Right lobe of liver (tissue), 6 donors: ENCODE measurements at regions not wholly inside any gene's neighbourhood (a gene's known extent, or its start where the extent isn't known, plus 50 kb on each side); places are given as distances from the start of the nearest gene placed in this dataset.

Experiments used
- ATAC-seq, 4 donors: fragments of 200-7000 bp; cut with Tn5 transposase; one replicate each; pipeline ENCODE4 v1.9.1; 2020; ENCODE audit warnings: mild to moderate bottlenecking in 4 of 4, moderate library complexity in 4 of 4
- DNase-seq, 3 donors: peaks; one replicate each; pipeline ENCODE4 v3.0.0-alpha.2; 2020
- H3K27ac ChIP-seq, 3 donors: fragments of 200-600 bp; one replicate each; pipeline ENCODE4 v1.8.0; 2022
- H3K27me3 ChIP-seq, 2 donors: fragments of 200-600 bp; one replicate each; pipeline ENCODE4 v1.8.0; 2022
- H3K36me3 ChIP-seq, 4 donors: fragments of 200-600 bp; sonication (generic) in 1 of 4; one replicate each; pipeline versions ENCODE4 v1.5.1 to v1.8.0; 2017 to 2022; ENCODE audit warnings: control low read depth in 1 of 4
- H3K4me1 ChIP-seq, 4 donors: fragments of 200-600 bp; sonication (generic) in 1 of 4; one replicate each; pipeline versions ENCODE4 v1.5.1 to v1.8.0; 2017 to 2022; ENCODE audit warnings: control low read depth in 1 of 4
- H3K4me3 ChIP-seq, 3 donors: fragments of 200-600 bp; one replicate each; pipeline ENCODE4 v1.8.0; 2022
- H3K9me3 ChIP-seq, 4 donors: fragments of 200-600 bp; sonication (generic) in 1 of 4; one replicate each; pipeline versions ENCODE4 v1.5.1 to v1.8.0; 2017 to 2022; ENCODE audit warnings: control low read depth in 1 of 4
- CTCF ChIP-seq, 4 donors: fragments of 200-600 bp in 3 of 4; fragments of 450-650 bp in 1 of 4; IDR thresholded peaks; one replicate each; pipeline versions ENCODE4 v1.5.1 to v1.8.0; 2016 to 2022; ENCODE audit warnings: antibody characterized with exemption in 4 of 4, mild to moderate bottlenecking in 2 of 4
- POLR2A ChIP-seq: fragments of 450-650 bp; IDR thresholded peaks from one replicate; pipeline ENCODE4 v1.6.1; 2017; ENCODE audit warnings: antibody characterized with exemption, mild to moderate bottlenecking
- WGBS: methylation state at CpG from one replicate; pipeline ENCODE4 v1.1.6; 2018; ENCODE audit warnings: low coverage, low lambda C conversion rate; ENCODE audit not compliant: insufficient coverage; ENCODE audit errors: missing lambda C conversion rate; 5-methylcytosine and 5-hydroxymethylcytosine counted together
- intact Hi-C, 2 donors: fragments of 100-400 bp; cut with DNase I; formaldehyde crosslinking; loops; one replicate each; pipeline versions ENCODE4 v1.11.2 to v1.14.1; 2022
- donor health status: DM: no; HTN: yes; CAD: no.
- donor health status: DM: no; HTN: no; CAD: no.
- donor health status: DM: no; HTN: no; CAD: no.
- donor health status: DM: no; HTN: yes; CAD: no.
- donor health status: DM: no; HTN: yes; CAD: no.

- TF ChIP-seq POLR2A (no peak), CTCF (IDR thresholded peaks at IDR 0.05) (no peak)
- WGBS: 8% methylated on average over 14 of the region's 14 CpGs
- Histone ChIP-seq H3K27me3 (no peaks in the 10 kb centered on the region), H3K9me3 (no peaks in the 10 kb centered on the region), H3K36me3 (no peaks in the 10 kb centered on the region), H3K4me1 (peaks cover 0 to 6% (median 0%) of the 10 kb centered on the region in 4 donors), H3K4me3 (no peak overlapping the region), H3K27ac (no peak overlapping the region)
- ATAC-seq: peak; percentile 90 to 94 (median 92)
- intact Hi-C loops: no loop called here
- peak in 2 of 3 donors; percentile 33 to 73 for DNase-seq
These were observed 124.5 kb upstream of the HSD17B12 start for GRCh38 chr11:43555816-43556611.

- Histone ChIP-seq H3K27me3 (no peaks in the 10 kb centered on the region), H3K9me3 (no peaks in the 10 kb centered on the region), H3K4me1 (peaks cover 0 to 6% (median 0%) of the 10 kb centered on the region in 4 donors), H3K27ac (no peak overlapping the region), H3K36me3 (no peaks in the 10 kb centered on the region), H3K4me3 (no peak overlapping the region)
- no peak for DNase-seq
- TF ChIP-seq POLR2A: no peak
- no peak for TF ChIP-seq CTCF (IDR thresholded peaks at IDR 0.05)
- intact Hi-C loops: no loop called here
- ATAC-seq: no peak
- 4% methylated on average over 10 of the region's 10 CpGs for WGBS
These were observed 123.7 kb upstream of the HSD17B12 start for GRCh38 chr11:43556612-43557375.

GRCh38 chr11:43557553-43558110 lies 122.9 kb upstream of the HSD17B12 start:
- intact Hi-C loops: no loop called here
- Histone ChIP-seq H3K27me3 (no peaks in the 10 kb centered on the region), H3K4me3 (no peak overlapping the region), H3K36me3 (no peaks in the 10 kb centered on the region), H3K9me3 (no peaks in the 10 kb centered on the region), H3K27ac (no peak overlapping the region), H3K4me1 (peaks cover 0 to 6% (median 0%) of the 10 kb centered on the region in 4 donors)
- no peak for ATAC-seq
- TF ChIP-seq CTCF (IDR thresholded peaks at IDR 0.05): peak in 1 of 4 donors; percentile 9
- no peak for TF ChIP-seq POLR2A
- no peak for DNase-seq
- WGBS: 2% methylated on average over 13 of the region's 13 CpGs

- H3K4me1 ChIP-seq: peaks cover 0 to 6% (median 0%) of the 10 kb centered on the region in 4 donors
- no peaks in the 10 kb centered on the region for H3K9me3 ChIP-seq
- no peak overlapping the region for H3K27ac ChIP-seq
- no peaks in the 10 kb centered on the region for H3K27me3 ChIP-seq
- H3K4me3 ChIP-seq: no peak overlapping the region
- no peak for ATAC-seq
- no peak for DNase-seq
- 26% methylated on average over 4 of the region's 5 CpGs for WGBS
- TF ChIP-seq CTCF (IDR thresholded peaks at IDR 0.05): no peak
- TF ChIP-seq POLR2A: no peak
- H3K36me3 ChIP-seq: no peaks in the 10 kb centered on the region
- intact Hi-C loops: no loop called here
These were observed 122.4 kb upstream of the HSD17B12 start for GRCh38 chr11:43558146-43558545.
